Thyroid gland (tissue), 4 donors: ENCODE measurements at regions not wholly inside any gene's neighbourhood (a gene's known extent, or its start where the extent isn't known, plus 50 kb on each side); places are given as distances from the start of the nearest gene placed in this dataset.

Experiments used
- POLR2A ChIP-seq, 2 donors: fragments of 450-650 bp; IDR thresholded peaks; one replicate each; pipeline ENCODE4 v1.6.1; 2017; ENCODE audit warnings: antibody characterized with exemption in 2 of 2, mild to moderate bottlenecking in 2 of 2, moderate library complexity in 1 of 2
- TF ChIP-seq, protein P1 (sequence below), 6 experiments: fragments of 200-600 bp in 3 of 6; fragments of 450-650 bp in 3 of 6; sonication (generic) in 3 of 6; IDR thresholded peaks; one replicate each; pipeline ENCODE4 v1.5.1; 2016 to 2019; ENCODE audit warnings: antibody characterized with exemption in 6 of 6, mild to moderate bottlenecking in 2 of 6, inconsistent platforms in 1 of 6, moderate library complexity in 1 of 6

GRCh38 chr18:44156126-44156525, 524.6 kb upstream of the SETBP1 start:
- TF ChIP-seq POLR2A (IDR thresholded peaks at IDR 0.05) = no peak
- TF ChIP-seq, protein P1, sequence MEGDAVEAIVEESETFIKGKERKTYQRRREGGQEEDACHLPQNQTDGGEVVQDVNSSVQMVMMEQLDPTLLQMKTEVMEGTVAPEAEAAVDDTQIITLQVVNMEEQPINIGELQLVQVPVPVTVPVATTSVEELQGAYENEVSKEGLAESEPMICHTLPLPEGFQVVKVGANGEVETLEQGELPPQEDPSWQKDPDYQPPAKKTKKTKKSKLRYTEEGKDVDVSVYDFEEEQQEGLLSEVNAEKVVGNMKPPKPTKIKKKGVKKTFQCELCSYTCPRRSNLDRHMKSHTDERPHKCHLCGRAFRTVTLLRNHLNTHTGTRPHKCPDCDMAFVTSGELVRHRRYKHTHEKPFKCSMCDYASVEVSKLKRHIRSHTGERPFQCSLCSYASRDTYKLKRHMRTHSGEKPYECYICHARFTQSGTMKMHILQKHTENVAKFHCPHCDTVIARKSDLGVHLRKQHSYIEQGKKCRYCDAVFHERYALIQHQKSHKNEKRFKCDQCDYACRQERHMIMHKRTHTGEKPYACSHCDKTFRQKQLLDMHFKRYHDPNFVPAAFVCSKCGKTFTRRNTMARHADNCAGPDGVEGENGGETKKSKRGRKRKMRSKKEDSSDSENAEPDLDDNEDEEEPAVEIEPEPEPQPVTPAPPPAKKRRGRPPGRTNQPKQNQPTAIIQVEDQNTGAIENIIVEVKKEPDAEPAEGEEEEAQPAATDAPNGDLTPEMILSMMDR (IDR thresholded peaks at IDR 0.05) = no peak
